HFF-Myc (cell line): ENCODE measurements at regions not wholly inside any gene's neighbourhood (a gene's known extent, or its start where the extent isn't known, plus 50 kb on each side); places are given as distances from the start of the nearest gene placed in this dataset.
"Not testable (repeated sequence)": the region's sequence is repeated elsewhere in the genome, so short reads cannot be mapped to it uniquely, and the experiment has no call there.

ENCODE experiments used
- DNase-seq: peaks from one replicate; pipeline ENCODE4 v3.0.0-alpha.2; 2011; ENCODE audit warnings: low read depth; ENCODE audit errors: extremely low read depth
- H3K4me3 ChIP-seq: replicated peaks from 2 replicates; pipeline ENCODE4 v1.5.1; 2011; ENCODE audit warnings: low read depth, mild to moderate bottlenecking, control low read depth, low read length
- TF ChIP-seq, protein P1 (sequence below): IDR thresholded peaks from 2 replicates; pipeline ENCODE4 v1.5.1; 2012; ENCODE audit warnings: mild to moderate bottlenecking, low read depth, low read length, control low read depth; ENCODE audit errors: missing control alignments

- no peak overlapping the region for H3K4me3 ChIP-seq
- no peak for DNase-seq
- TF ChIP-seq, protein P1, sequence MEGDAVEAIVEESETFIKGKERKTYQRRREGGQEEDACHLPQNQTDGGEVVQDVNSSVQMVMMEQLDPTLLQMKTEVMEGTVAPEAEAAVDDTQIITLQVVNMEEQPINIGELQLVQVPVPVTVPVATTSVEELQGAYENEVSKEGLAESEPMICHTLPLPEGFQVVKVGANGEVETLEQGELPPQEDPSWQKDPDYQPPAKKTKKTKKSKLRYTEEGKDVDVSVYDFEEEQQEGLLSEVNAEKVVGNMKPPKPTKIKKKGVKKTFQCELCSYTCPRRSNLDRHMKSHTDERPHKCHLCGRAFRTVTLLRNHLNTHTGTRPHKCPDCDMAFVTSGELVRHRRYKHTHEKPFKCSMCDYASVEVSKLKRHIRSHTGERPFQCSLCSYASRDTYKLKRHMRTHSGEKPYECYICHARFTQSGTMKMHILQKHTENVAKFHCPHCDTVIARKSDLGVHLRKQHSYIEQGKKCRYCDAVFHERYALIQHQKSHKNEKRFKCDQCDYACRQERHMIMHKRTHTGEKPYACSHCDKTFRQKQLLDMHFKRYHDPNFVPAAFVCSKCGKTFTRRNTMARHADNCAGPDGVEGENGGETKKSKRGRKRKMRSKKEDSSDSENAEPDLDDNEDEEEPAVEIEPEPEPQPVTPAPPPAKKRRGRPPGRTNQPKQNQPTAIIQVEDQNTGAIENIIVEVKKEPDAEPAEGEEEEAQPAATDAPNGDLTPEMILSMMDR: no peak
These were observed 69.2 kb downstream of the MATN1 start for GRCh38 chr1:30654188-30654587.

GRCh38 chr1:30652152-30652841 is 71.1 kb downstream of the MATN1 start:
- no peak for DNase-seq
- no peak overlapping the region for H3K4me3 ChIP-seq
- TF ChIP-seq, protein P1: no peak

GRCh38 chr1:30651395-30651794 is 72.0 kb downstream of the MATN1 start:
- not testable (repeated sequence) for DNase-seq, H3K4me3 ChIP-seq

GRCh38 chr1:30650968-30651320 is 72.4 kb downstream of the MATN1 start:
- no peak overlapping the region for H3K4me3 ChIP-seq
- DNase-seq: no peak
- TF ChIP-seq, protein P1: no peak

DNA sequence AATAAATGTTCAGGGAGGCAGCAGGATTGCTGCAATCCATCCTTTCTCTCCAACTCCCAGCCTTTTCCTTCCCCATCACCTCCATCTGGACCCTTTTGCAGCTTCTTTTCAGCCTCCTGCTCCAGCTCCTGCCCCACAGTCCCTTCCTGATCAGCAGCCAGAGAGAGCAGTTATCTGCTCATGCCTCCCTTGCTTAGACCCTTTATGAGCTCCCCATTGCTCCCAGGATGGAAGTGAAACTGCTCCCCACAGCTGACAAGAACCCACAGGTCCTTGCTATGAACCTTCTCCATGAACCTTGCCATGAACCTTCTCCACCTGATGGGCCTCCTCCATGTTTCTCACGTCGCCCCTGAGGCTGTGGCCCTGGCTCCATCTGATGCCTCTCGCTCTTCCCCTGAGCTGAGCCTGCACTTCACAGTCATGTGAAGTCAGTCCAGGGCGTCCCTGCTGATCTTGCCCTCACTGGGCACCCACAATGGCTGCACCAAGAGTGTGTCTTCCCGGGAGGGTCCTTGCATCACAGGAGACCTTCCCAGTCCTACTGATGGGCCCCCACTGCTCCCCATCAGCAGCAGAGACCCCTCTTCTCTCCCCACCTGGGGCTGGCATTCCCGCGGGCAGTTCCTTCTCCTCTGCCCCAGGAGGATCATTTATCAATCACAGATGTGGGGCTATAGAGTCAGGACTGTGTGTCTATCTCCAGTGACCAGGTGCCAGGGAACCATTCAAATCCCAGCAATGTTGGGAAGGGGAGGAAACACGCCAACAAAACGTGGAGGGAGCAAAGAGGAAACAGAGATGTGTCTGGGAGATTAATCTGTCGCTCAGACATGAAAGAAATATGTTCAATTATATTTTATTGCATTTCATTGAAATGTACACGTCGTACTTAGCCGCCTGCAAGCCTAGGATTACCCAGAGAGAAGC is 73.1 kb downstream of the MATN1 start:
- H3K4me3 ChIP-seq: no peak overlapping the region
- TF ChIP-seq, protein P1: no peak
- no peak for DNase-seq

GRCh38 chr1:30649321-30649991 is 73.9 kb downstream of the MATN1 start:
- TF ChIP-seq, protein P1: no peak
- no peak for DNase-seq
- H3K4me3 ChIP-seq: no peak overlapping the region
